Neural cell (in vitro differentiated cells): ENCODE measurements at regions not wholly inside any gene's neighbourhood (a gene's known extent, or its start where the extent isn't known, plus 50 kb on each side); places are given as distances from the start of the nearest gene placed in this dataset.

Experiments
- H2AFZ ChIP-seq: fragments of 200-600, 300-800 bp; sonication (generic), shearing (Covaris generic); 2 replicates; pipeline ENCODE4 v1.6.0; 2014; ENCODE audit warnings: low read depth, mild to moderate bottlenecking, antibody characterized with exemption, low read length, moderate library complexity
- H3F3A ChIP-seq: fragments of 200-600 bp; shearing (Covaris generic); 2 replicates; pipeline ENCODE4 v1.6.1; 2016; ENCODE audit warnings: mild to moderate bottlenecking, moderate library complexity, mixed read lengths, antibody characterized with exemption, low read length; ENCODE audit not compliant: insufficient read depth, poor library complexity, severe bottlenecking
- H3K27ac ChIP-seq: fragments of 200-600, 300-800 bp; sonication (generic), shearing (Covaris generic); 2 replicates; pipeline ENCODE4 v1.5.1; 2014; ENCODE audit warnings: mild to moderate bottlenecking, low read length, moderate library complexity
- H3K27me3 ChIP-seq: fragments of 300-800, 200-600 bp; sonication (generic), shearing (Covaris generic); 2 replicates; pipeline ENCODE4 v1.6.0; 2014; ENCODE audit warnings: mild to moderate bottlenecking, low read depth, low read length, moderate library complexity; ENCODE audit not compliant: insufficient read depth
- H3K36me3 ChIP-seq: fragments of 300-800, 200-600 bp; sonication (generic), shearing (Covaris generic); 2 replicates; pipeline ENCODE4 v1.5.1; 2014; ENCODE audit warnings: mild to moderate bottlenecking, antibody characterized with exemption, low read length, moderate library complexity; ENCODE audit not compliant: insufficient read depth
- H3K4me2 ChIP-seq: fragments of 300-800, 200-600 bp; sonication (generic), shearing (Covaris generic); 2 replicates; pipeline ENCODE4 v1.6.0; 2014; ENCODE audit warnings: mild to moderate bottlenecking, low read length
- H3K4me3 ChIP-seq: fragments of 300-800, 200-600 bp; sonication (generic), shearing (Covaris generic); 2 replicates; pipeline ENCODE4 v1.5.1; 2014; ENCODE audit warnings: mild to moderate bottlenecking, low read length, moderate library complexity
- H3K79me2 ChIP-seq: fragments of 200-600 bp; shearing (Covaris generic); replicated peaks from 2 replicates; pipeline ENCODE4 v1.6.0; 2014; ENCODE audit warnings: mild to moderate bottlenecking, low read length, moderate library complexity; ENCODE audit not compliant: insufficient read depth
- H3K9ac ChIP-seq: fragments of 300-800, 200-600 bp; sonication (generic), shearing (Covaris generic); 2 replicates; pipeline ENCODE4 v1.6.1; 2016; ENCODE audit warnings: mild to moderate bottlenecking, low read length, mixed read lengths
- H3K9me2 ChIP-seq: fragments of 200-600 bp; shearing (Covaris generic); 2 replicates; pipeline ENCODE4 v1.6.1; 2016; ENCODE audit warnings: mild to moderate bottlenecking, low read length, mixed read lengths; ENCODE audit not compliant: insufficient read depth
- H3K9me3 ChIP-seq: fragments of 200-600, 300-800 bp; sonication (generic), shearing (Covaris generic); 2 replicates; pipeline ENCODE4 v1.6.1; 2016; ENCODE audit warnings: mild to moderate bottlenecking, mixed run types, low read length, moderate library complexity, mixed read lengths
- H4K20me1 ChIP-seq: fragments of 200-600 bp; shearing (Covaris generic); 2 replicates; pipeline ENCODE4 v1.6.1; 2016; ENCODE audit warnings: mild to moderate bottlenecking, mixed run types; ENCODE audit not compliant: insufficient read depth
- CTCF ChIP-seq: fragments of 450-650 bp; IDR thresholded peaks from 2 replicates; pipeline ENCODE4 v1.5.1; 2014; ENCODE audit warnings: antibody characterized with exemption, mild to moderate bottlenecking, moderate library complexity; ENCODE audit not compliant: poor library complexity, severe bottlenecking
- EP300 ChIP-seq: fragments of 450-650 bp; conservative IDR thresholded peaks from 2 replicates; pipeline ENCODE4 v1.6.1; 2014; ENCODE audit warnings: antibody characterized with exemption, mild to moderate bottlenecking, moderate library complexity; ENCODE audit not compliant: poor library complexity, severe bottlenecking
- EZH2 ChIP-seq: fragments of 200-600, 300-800 bp; shearing (Covaris generic), sonication (generic); IDR thresholded peaks from 2 replicates; pipeline ENCODE4 v1.6.1; 2014; ENCODE audit warnings: antibody characterized with exemption, low read length, borderline replicate concordance, mild to moderate bottlenecking; ENCODE audit not compliant: insufficient read depth, poor library complexity, severe bottlenecking
- MXI1 ChIP-seq: fragments of 450-650 bp; conservative IDR thresholded peaks from 2 replicates; pipeline ENCODE4 v1.6.1; 2014; ENCODE audit warnings: antibody characterized with exemption, mild to moderate bottlenecking; ENCODE audit not compliant: poor library complexity, severe bottlenecking
- POLR2AphosphoS5 ChIP-seq: IDR thresholded peaks from 2 replicates; pipeline ENCODE4 v1.6.1; 2012
- RAD21 ChIP-seq: fragments of 450-650 bp; conservative IDR thresholded peaks from 2 replicates; pipeline ENCODE4 v1.6.1; 2014; ENCODE audit warnings: antibody characterized with exemption, mild to moderate bottlenecking, moderate library complexity
- REST ChIP-seq: IDR thresholded peaks from 2 replicates; pipeline ENCODE4 v1.6.1; 2012; ENCODE audit warnings: borderline replicate concordance
- SMC3 ChIP-seq: fragments of 450-650 bp; conservative IDR thresholded peaks from 2 replicates; pipeline ENCODE4 v1.6.1; 2014; ENCODE audit warnings: antibody characterized with exemption, mild to moderate bottlenecking, moderate library complexity; ENCODE audit not compliant: poor library complexity
- TAF1 ChIP-seq: IDR thresholded peaks from 2 replicates; pipeline ENCODE4 v1.6.1; 2012; ENCODE audit warnings: low read depth

GRCh38 chr10:83539528-83540308, 599.6 kb upstream of the GHITM start (continued):
- TF ChIP-seq TAF1 (no peak), MXI1 (peak; percentile 92), EP300 (peak; percentile 94), POLR2AphosphoS5 (peak; percentile 85)

GRCh38 chr10:83541046-83541445, 598.3 kb upstream of the GHITM start:
- H3K4me2 ChIP-seq = peak overlapping the region; percentile 22
- no peaks in the 10 kb centered on the region for H3K27me3 ChIP-seq
- no peaks in the 10 kb centered on the region for H3K9me2 ChIP-seq
- no peaks in the 10 kb centered on the region for H3K36me3 ChIP-seq
- H3K27ac ChIP-seq = peak overlapping the region; percentile 74
- no peak overlapping the region for H3K9ac ChIP-seq
- no peaks in the 10 kb centered on the region for H3F3A ChIP-seq
- peak overlapping the region; percentile 22 for H3K4me3 ChIP-seq
- TF ChIP-seq EP300 = no peak
- no peak for TF ChIP-seq CTCF
- no peak for TF ChIP-seq RAD21
- TF ChIP-seq REST = no peak
- no peak for TF ChIP-seq SMC3
- no peak for TF ChIP-seq POLR2AphosphoS5
- no peak for TF ChIP-seq EZH2
- TF ChIP-seq TAF1 = no peak
- H2AFZ ChIP-seq = no peak overlapping the region
- no peaks in the 10 kb centered on the region for H3K79me2 ChIP-seq
- no peaks in the 10 kb centered on the region for H4K20me1 ChIP-seq
- no peaks in the 10 kb centered on the region for H3K9me3 ChIP-seq

GRCh38 chr10:83542774-83543411, 596.4 kb upstream of the GHITM start:
- Histone ChIP-seq H3K4me3 (no peak overlapping the region), H3K4me2 (no peak overlapping the region), H3K9me2 (no peaks in the 10 kb centered on the region), H3K36me3 (no peaks in the 10 kb centered on the region), H3K9me3 (no peaks in the 10 kb centered on the region), H3K27ac (no peak overlapping the region), H3F3A (no peaks in the 10 kb centered on the region), H3K9ac (no peak overlapping the region), H3K27me3 (no peaks in the 10 kb centered on the region), H4K20me1 (no peaks in the 10 kb centered on the region), H2AFZ (no peak overlapping the region), H3K79me2 (no peaks in the 10 kb centered on the region)
- TF ChIP-seq REST (no peak), CTCF (no peak), POLR2AphosphoS5 (no peak), RAD21 (no peak), MXI1 (no peak), EP300 (no peak), EZH2 (no peak), TAF1 (no peak), SMC3 (no peak)
